Limb (tissue), 2 donors: ENCODE measurements at regions not wholly inside any gene's neighbourhood (a gene's known extent, or its start where the extent isn't known, plus 50 kb on each side); places are given as distances from the start of the nearest gene placed in this dataset.
"Not testable (repeated sequence)": the region's sequence is repeated elsewhere in the genome, so short reads cannot be mapped to it uniquely, and the experiment has no call there.

Source experiments
- DNase-seq, 2 donors: peaks; one replicate each; pipeline ENCODE4 v3.0.0-alpha.2; 2016; ENCODE audit errors: extremely low spot score in 2 of 2

DNA sequence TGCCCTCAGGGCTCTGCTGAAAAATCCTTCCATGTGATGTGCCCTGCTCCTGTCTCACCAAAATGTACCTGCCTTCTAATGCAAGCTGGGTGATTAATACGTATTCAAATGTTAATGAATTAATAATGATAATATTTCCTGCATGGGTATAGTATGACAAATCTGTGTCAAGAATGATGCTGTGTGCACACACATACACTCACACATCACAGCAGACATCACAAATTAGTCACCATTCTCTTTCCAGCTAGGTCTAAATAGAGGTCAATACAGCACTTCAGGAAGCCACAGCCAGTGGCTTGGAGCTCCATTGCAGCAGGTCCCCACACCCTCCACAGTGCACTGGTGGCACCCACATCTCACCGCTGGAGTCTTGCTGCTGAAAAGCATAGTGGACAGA is 681.2 kb upstream of the NRP1 start:
- no peak for DNase-seq

DNA sequence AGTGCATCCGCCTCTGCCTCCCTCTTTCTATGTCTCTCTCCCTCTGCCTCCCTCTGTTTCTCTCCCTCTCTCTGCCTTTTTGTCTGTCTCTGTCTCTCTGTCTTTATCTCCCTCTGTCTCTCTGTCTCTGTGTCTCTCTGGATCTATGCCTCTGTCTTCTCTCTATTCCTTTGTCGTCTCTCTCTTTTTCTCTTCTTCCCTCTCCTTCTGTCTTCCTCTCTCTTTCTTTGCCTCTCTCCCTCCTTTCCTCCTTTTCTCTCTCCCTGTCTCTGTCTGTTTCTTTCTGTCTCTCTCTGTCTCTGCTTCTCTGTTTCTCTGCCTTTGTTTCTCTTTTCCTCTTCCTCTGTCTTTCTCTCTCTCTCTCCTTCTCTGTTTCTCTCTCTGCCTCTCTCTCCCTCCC is 678.8 kb upstream of the NRP1 start:
- no peak for DNase-seq

DNA sequence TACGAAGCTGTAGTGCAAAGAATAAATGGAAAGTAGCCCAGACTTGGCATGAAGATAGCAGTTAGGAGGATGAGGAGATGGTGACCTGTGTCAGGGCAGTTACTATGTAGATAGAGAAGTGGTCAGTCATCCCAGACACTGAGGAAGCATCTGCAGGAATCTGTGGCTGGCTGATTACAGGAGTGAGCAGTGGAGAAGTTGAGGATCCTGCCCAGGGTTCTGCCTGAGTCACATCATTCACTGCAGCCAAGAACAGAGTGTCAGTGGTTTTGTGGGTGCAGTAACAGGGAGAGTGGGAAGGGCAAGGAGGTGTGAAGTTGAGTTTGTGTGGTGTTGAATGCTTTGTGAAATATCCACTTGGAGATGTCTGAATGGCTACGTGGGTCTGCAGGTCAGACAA is 676.4 kb upstream of the NRP1 start:
- DNase-seq: no peak

DNA sequence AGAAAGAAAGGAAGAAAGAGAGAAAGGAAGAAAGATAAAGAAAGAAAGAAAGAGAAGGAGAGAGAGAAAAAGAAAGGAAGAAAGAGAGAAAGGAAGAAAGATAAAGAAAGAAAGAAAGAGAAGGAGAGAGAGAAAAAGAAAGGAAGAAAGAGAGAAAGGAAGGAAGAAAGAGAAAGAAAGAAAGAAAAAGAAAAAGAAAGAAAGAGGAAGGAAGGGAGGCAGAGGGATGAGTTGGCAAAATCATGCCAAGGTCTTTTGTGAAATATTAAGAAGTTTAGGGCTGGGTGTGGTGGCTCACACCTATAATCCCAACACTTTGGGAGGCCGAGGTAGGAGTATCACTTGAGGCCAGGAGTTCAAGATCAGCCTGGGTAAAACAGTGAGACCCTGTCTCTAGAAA is 675.8 kb upstream of the NRP1 start:
- DNase-seq: not testable (repeated sequence)

DNA sequence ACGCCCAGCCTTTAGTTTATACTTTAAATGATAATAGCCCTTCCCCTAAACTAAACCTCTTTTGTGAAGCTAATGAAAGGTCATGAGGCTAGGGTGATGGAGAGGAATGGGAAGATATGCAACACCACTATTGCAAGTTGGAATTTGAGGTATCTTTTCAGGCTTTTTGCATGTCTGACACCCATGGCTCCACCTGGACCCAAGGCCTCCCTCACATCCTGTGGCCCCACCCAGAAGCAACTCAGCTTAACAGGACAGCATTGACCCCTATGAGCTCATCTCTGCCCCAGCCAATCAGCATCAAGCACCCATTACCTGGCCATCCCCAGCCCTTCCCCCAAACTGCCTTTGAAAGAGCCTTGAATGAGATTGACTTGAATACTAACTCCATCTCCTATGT is 674.2 kb upstream of the NRP1 start:
- no peak for DNase-seq

DNA sequence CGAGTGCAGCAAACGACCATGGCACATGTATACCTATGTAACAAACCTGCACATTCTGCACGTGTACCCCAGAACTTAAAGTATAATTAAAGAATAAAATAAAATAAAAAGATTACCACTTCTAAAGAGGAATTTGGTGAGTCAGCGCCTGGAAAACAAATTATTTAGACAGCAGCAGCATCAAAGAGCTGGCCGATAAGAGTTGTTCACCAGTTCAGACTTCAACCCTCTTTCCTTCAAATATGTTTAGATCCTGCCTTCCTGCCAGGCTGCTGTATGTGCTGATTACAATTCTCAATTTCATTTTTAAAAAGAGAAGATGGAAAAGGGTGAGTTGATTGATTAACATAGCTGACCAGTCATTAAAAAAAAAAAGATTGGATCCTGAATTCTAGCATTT is 672.0 kb upstream of the NRP1 start:
- DNase-seq: no peak

DNA sequence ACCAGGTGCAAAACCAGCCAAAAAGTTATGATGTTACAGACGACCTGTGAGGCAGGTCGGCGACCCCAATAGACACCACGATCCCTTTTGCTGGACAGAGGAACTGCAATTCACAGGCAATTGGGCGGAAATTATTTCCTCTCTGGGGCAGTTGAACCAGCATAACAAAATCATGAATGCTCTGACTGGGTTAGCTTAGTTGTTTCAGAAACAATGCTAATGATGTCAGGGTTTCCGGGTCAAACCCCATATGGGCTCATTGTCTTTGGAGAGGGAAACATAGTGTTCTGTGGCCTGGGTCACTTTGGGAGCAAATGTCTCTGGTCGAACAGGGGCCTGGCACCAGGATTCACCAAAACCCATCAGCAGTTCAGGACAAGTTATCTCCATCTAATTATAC is 669.1 kb upstream of the NRP1 start:
- DNase-seq: no peak

DNA sequence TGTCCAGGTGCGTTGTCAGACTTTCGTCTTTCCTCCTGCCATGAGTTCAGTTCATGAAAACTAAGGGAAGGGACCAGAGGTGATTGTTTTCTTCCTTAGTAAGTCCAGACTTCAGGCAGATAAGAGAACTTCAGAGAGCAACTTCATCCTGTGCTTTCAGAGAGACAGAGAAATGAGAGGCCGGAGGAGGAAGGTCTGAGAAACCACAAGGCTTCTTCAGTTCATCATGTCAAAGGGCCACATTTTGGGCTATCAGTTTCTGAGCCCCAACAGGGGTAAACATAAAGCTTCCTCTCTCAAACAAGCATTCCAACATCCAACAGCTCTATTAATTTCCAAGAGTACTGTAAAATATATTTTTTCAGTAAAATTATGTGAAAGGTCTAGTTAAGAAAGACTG is 668.4 kb upstream of the NRP1 start:
- DNase-seq: no peak

DNA sequence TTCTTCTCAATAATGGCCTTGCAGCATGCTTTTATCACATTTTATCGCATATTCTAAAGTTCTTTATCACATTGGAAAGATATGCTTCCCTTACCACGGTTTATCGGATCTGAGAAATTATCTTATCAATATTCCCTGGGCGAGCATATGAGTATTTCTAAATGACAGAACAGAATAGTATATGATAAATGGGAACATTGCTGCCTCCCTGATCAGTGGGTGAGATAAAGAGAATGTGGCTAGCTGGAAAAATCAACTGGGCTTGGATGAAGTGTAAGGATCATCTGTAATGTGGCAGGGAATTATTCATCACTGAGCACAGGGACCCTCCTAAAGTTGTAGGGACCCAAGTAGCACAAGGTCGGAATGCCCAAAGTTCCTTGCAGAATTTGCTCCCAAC is 667.4 kb upstream of the NRP1 start:
- no peak for DNase-seq

DNA sequence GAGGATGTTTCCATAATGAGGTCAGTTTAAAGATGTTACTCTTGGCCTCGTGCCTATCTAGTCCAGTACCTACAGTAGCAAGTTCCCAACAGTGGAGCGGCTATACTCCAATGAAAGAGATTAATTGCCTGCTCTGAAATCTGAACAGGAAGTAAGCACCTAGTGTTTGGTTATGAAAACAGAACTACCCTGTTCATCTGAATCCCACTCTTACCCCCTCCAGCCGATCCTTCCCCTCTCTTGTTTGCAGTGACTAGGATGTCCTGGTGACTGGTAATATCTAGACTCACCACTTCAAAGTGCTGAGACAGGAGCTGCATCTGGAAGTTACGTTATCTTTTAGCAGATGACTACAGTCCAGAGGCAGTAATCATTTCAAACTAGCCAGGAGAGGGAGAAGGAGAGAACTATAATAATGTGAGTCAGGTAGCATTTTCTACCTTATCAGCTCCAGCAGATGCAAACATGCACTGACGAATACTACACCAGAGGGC is 666.7 kb upstream of the NRP1 start:
- DNase-seq: no peak

DNA sequence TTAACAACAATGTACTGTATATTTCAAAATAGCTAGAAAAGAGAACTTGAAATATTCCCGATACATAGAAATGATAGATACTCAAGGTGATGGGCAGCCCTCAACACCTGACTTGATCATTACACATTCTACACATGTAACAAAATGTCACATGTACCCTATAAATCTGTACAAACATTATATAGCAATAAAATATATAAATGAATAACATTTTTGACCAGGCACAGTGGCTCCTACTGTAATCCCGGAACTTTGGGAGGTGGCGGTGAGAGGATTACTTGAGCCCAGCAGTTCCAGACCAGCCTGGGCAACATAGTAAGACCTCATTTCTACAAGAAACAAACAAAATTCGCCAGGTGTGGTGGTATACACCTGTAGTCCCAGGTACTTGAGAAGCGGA is 659.5 kb upstream of the NRP1 start:
- DNase-seq: no peak

DNA sequence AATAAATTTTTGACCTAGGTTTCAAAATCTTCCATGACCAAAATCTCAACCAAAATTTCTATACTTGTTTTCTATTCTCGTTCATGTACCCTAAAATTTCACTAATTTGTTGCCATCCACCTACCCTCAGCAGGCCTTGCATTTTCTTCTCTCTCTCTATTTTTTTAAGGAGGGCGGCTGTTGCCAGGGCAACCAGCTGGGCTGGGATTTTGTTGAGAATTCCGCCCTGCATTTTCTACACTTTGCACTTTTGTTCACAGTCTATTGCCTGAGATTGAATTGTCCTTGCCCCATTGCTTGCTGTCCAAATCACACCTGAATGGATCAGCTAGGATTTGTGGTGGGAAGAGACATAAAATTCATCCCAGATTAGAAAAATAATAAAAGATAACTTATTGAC is 657.5 kb upstream of the NRP1 start:
- no peak for DNase-seq

DNA sequence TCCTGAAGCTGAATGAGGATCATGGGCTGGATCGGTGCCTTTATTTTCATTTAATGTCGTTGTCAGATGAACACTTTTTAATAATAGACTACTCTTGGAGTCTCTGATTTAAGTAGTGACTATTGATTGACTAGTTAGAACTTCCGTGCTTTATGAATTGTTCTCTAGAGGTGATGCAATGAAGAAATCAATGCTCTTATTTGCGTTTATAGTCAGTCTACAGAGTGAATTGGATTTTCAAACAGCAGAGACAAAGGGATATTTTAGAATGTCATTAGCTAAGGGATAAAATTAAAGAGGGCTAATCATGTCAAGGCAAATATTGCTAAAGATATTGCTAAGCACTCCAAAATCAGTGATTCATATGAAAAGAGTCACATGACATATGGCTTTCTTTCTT is 652.0 kb upstream of the NRP1 start:
- no peak for DNase-seq

DNA sequence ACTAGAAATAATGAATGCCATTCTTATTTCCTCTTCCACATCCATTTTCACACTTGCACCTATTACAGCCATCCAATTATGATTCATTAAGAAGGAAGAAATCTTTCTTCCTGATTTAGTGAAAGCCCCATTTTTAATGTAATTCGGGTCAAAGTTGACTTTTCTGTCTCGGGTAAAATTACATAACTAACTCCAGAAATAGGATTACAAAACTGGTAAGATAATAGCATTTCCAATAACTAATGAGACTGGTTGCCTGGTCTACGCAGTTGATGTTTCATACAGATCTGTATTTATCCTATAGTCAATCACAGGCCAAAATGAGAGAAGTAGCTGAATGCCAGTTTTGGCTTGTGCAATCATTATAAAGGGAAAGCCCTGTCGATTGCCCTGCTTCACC is 651.5 kb upstream of the NRP1 start:
- DNase-seq: no peak

DNA sequence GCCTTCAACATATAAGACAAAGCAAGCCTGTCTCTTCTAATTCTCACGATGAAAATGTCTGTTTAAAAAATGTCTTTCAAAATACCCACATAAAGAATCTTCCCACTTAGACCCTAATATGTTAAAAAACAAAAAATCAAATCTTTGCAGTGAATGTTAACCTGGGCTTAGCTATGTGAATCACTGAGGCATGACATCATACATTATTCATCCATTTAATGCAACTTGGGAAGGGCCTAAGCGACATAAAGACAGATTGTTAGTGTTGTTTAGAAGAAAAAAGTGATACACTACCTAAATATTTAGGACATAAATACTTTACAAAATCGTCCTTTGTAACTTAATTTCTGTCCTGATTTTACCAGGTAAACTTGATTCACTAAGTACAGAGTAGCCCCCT is 648.5 kb upstream of the NRP1 start:
- no peak for DNase-seq

DNA sequence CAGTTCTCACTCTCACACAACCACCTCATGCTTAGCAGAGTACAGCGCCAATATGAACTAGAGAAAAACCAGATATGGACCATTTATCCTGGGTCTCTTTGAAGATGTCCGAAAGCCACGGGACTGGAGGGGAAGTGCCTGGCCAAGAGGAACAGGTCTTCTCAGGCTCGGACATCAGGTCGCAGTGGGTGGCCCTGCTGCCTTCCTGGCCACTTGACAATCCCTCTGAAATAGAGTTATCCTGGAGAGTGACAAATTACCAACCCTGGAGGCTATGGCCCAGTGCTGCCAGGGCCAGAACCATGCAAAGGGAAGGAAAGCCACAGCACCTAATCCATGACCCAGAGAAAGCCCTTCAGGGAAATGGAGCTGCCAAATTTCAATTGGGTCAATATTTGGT is 646.8 kb upstream of the NRP1 start:
- DNase-seq: no peak

DNA sequence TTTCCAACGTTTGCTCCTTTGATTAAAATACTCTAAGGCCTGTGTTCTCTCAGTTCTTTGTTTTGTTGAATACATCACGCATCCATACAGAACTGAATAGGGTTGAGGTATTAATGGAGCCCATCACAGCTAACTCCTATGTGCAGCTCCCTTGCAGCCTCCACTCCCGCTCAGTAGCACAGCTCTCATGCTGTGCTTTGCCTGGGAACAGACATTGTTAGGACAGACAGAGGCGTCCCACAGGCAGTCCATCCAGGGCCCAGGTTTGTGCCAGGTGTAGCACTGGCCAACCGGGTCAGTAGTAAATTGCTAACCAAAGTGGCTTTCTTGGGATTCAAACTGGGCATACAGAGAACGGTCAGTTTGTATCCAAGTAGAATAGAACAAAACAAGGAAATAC is 644.7 kb upstream of the NRP1 start:
- no peak for DNase-seq

DNA sequence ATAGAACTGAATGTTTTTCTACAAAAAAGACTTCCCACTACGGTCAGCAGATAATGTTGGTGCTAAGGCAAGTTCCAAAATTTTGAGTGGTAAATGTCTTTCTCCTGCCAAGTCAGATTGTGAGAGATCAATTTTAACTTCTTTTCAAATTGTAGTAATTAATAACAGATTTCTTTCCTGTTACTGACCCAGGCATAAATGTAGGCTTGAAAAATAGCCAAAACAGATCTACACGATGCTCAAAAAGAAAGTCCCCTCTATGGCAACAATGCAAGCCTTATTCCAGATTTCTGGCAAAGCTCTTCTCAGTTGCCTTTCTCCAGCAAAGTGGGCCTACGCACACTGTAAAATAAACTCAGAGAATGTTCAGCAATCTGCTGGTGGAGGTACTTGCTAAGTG is 641.0 kb upstream of the NRP1 start:
- peak in 1 of 2 donors; percentile 36 for DNase-seq

DNA sequence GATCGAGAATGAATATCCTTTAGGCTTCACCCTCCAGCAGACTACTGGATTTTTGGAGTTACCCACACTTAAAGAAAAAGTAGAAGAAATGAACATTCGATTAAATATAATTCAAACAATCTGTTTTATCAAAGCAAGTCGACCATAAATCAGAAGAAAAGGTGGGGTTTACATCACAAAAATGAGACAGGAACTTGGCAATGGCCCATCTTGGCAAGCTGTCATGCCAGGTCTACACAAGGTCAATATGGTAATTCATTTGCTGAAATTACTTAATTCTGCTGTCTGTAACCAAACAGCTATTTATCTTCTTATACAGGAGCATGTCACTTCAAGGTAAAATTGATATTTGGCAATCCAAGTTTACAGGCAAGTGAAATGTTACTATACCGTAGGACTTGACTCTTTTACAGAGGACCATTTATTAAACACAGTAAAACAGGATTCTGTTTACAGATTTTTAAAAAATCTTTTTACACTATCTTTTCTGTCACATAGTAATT is 640.6 kb upstream of the NRP1 start:
- DNase-seq: no peak

DNA sequence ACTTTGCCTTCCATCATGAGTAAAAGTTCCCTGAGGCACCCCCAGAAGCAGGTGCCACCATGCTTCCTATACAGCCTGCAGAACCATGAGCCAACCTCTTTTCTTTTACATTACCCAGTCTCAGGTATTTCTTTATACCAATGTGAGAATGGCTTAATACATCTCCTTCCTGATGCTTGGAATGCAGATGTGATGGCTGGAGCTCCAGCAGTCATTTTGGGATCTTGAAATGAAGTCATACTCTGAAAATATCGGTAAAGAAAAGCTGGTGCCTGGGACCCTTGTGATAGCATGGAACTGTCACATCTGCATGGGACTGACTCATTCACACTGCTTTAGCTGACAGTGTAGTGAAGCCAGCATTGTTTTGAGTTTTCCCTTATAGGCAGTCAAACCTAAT is 634.5 kb upstream of the NRP1 start:
- DNase-seq: no peak

DNA sequence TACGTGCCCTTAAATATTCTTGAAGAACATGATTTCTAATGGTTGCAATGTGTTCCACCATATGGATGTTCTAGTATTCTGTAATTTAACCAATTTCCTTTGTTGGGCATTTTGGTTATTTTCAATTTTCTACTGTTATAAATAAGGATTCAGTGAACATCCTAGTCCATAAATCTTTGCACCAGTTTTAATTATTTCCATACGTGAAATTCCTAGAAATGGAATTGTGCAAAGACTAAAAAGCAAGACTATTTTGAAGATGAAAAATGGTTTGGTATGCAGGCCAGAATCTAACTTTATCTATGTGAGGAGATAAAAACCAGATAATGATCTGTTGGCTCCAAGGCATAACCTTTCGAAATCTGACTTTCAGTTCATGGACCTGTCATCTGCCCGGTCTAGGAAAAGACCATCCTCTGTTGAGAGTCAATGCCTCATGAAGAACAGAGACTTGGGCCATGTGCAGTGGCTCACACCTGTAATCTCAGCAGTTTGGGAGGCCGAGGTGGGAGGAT is 633.2 kb upstream of the NRP1 start:
- DNase-seq: no peak

DNA sequence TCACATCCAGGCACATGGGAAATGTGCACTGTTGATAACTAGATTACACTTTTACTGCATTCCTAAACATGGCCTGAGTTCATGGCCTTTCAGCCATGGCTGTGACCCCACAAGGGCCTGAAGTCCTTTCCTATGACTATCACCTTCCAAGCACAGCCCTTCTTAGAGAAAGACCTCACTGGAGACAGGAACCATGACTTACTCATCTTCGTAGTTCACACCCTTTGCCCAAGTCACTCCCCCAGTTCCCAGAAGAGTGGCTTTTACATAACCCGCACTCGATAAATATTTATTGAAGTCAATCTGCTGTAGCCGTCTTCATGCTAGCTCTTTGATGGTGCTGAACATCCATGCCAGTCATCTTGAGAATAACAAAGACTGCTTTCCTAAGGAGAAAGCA is 632.5 kb upstream of the NRP1 start:
- DNase-seq: no peak

DNA sequence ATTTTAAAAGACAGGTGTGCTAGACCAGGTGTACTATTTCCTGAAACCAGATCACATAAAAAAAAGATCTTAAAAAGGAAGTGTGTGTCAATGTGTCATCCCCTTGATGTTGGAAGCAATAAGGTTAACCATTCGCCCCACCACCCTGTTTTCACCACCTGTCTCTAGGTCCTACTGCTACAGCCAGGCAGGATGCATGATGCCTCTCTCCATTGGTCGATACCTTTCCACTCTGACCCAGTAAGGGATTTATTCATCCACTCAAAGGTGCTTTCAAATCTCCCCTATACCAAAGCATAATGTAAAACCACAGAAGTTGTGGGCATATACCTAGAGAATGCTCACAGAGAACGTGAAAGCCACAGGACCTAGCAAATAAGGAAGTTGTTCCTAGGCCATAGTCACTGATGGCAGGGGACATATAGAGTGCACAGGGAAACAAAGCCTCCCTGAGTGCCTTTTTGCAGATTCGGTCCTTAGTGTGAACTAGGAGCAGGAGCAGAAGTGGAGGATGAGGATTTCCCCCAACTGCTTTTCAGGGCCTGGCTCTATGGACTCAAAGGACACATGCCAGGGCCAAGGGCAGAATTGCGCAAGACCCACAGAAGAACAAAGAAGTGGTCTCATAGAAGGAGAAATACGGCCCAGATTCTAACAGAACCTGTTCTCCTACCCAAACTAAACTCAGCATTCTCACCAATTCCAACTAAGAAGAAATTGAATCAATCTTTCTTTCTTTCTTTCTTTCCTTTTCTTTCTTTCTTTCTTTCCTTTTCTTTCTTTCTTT is 631.5 kb upstream of the NRP1 start:
- no peak for DNase-seq
